PFSK-1 (cell line): ENCODE measurements at regions not wholly inside any gene's neighbourhood (a gene's known extent, or its start where the extent isn't known, plus 50 kb on each side); places are given as distances from the start of the nearest gene placed in this dataset.

Source experiments
- FOXP2 ChIP-seq: optimal IDR thresholded peaks from 2 replicates; pipeline ENCODE3; 2011; ENCODE audit warnings: borderline replicate concordance, control low read depth, inconsistent platforms; ENCODE audit not compliant: insufficient read depth; ENCODE audit errors: extremely low read length, extremely low read depth
- POLR2AphosphoS5 ChIP-seq: IDR thresholded peaks from 2 replicates; pipeline ENCODE4 v1.6.1; 2012; ENCODE audit warnings: low read depth, mild to moderate bottlenecking, control low read depth, low read length, moderate library complexity
- REST ChIP-seq, 2 experiments: IDR thresholded peaks; 2 replicates each; pipeline versions ENCODE4 v1.6.1 to v1.8.0; 2011 to 2012; ENCODE audit warnings: low read depth in 2 of 2, low read length in 2 of 2, control low read depth in 1 of 2, inconsistent platforms in 1 of 2, mild to moderate bottlenecking in 1 of 2, moderate library complexity in 1 of 2; ENCODE audit not compliant: insufficient read depth in 1 of 2
- SIN3A ChIP-seq: IDR thresholded peaks from 2 replicates; pipeline ENCODE4 v1.6.1; 2012; ENCODE audit warnings: mild to moderate bottlenecking, low read length, moderate library complexity, borderline replicate concordance; ENCODE audit not compliant: insufficient read depth
- TAF1 ChIP-seq: IDR thresholded peaks from 2 replicates; pipeline ENCODE4 v1.6.1; 2012; ENCODE audit warnings: low read length, control low read depth, borderline replicate concordance; ENCODE audit not compliant: insufficient read depth

DNA sequence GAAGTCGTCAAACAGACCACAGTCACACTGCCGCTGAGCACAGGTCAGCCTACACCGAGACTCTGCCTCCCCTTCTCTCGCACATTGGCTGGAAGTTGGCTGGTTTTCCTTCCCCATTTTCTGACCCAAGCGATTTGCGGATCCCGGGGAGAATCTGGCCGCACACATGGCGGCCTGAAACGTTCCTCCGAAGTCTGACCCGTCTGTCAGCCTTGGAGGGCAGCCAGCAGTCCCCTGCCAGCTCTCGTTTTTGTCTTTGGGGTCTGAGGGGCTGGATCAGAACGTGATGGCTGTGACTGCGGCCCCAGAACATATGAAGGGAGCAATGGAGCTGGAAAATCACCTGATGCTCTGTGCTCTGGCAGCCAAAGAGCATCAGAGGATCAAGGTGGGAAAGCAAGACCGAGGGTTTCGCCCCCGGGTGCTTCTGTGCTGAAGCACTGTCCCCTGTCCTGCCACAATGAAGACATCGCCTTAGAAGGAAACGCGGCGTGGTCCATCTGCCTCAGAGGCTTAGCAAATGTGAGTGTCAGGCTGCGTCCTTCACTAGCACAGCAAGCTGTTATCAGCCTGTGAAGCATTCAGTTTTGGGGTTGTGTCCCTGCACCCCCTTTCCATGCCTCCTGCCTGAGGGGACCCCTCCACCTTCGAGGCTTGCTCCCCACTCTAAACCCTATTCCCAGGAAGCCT, 119.3 kb upstream of the SHH start:
- TF ChIP-seq FOXP2 (no peak), SIN3A (no peak), REST (IDR thresholded peaks at IDR 0.05; ENCODE audit: insufficient read depth in 1 of 2, low read depth in 2 of 2, low read length in 2 of 2) (no peak), POLR2AphosphoS5 (no peak), TAF1 (no peak)

- no peak for TF ChIP-seq REST (IDR thresholded peaks at IDR 0.05; ENCODE audit: insufficient read depth in 1 of 2, low read depth in 2 of 2, low read length in 2 of 2)
- no peak for TF ChIP-seq FOXP2
- TF ChIP-seq POLR2AphosphoS5: no peak
- TF ChIP-seq TAF1: no peak
- no peak for TF ChIP-seq SIN3A
Observed at GRCh38 chr7:155930527-155930926, 118.3 kb upstream of the SHH start.

DNA sequence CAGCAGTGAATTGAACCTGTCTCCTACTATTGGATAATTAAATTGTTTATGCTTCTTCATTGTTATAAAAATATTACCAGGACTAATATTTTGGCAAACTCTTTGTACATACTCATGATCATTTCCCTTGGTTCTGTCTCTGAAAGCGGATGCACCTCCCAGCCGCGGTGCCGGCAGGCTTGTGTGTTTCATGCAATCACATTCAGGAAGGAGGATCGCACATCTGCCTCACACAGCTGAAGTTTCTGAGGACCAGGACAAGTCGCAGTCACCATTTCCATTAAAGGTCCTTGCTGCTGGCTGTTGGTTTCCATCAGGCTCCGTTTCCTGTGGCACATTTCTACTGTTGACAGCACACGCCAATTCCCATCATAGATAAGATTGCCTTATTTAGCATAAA, 117.8 kb upstream of the SHH start:
- TF ChIP-seq SIN3A (no peak), FOXP2 (no peak), REST (IDR thresholded peaks at IDR 0.05; ENCODE audit: insufficient read depth in 1 of 2, low read depth in 2 of 2, low read length in 2 of 2) (no peak), TAF1 (no peak), POLR2AphosphoS5 (no peak)

DNA sequence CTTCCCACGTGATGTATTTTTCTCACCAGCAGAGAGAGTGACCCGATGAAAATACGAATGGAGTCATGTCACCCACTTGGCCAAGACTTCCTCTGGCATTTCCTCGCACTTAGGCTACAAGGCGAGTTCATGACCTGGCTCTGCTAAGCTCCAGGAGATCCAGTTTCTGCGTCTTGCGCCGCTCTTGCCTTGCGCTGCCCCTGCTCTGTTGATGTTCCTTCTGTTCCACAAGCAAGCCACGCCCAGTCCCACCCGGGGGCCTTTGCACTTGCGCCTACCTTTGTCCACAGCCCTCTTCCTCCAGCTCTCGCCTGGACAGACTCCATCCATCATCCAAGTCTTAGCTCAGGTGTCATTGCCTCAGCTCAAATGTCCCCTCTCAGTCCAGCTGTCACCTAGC, 116.3 kb upstream of the SHH start:
- TF ChIP-seq TAF1: no peak
- TF ChIP-seq REST (IDR thresholded peaks at IDR 0.05; ENCODE audit: insufficient read depth in 1 of 2, low read depth in 2 of 2, low read length in 2 of 2): no peak
- TF ChIP-seq FOXP2: no peak
- TF ChIP-seq POLR2AphosphoS5: no peak
- no peak for TF ChIP-seq SIN3A

GRCh38 chr7:155927905-155928304, 115.6 kb upstream of the SHH start:
- TF ChIP-seq REST (IDR thresholded peaks at IDR 0.05; ENCODE audit: insufficient read depth in 1 of 2, low read depth in 2 of 2, low read length in 2 of 2) (no peak), FOXP2 (no peak), TAF1 (no peak), SIN3A (no peak), POLR2AphosphoS5 (no peak)
